ENCODE measurements at regions not wholly inside any gene's neighbourhood (a gene's known extent, or its start where the extent isn't known, plus 50 kb on each side); places are given as distances from the start of the nearest gene placed in this dataset.

GRCh38 chr7:96855139-96855538 lies 145.5 kb upstream of the SEM1 start (continued):
- TF ChIP-seq SPI1 (IDR thresholded peaks at IDR 0.05; ENCODE audit: borderline replicate concordance, insufficient read depth, low read depth, low read length) (no peak), KLF5 (IDR thresholded peaks at IDR 0.05; ENCODE audit: partially characterized antibody) (no peak), RELB (IDR thresholded peaks at IDR 0.05; ENCODE audit: low read depth) (no peak), DPF2 (IDR thresholded peaks at IDR 0.05) (no peak), IRF5 (IDR thresholded peaks at IDR 0.05; ENCODE audit: borderline replicate concordance) (no peak), ZNF207 (IDR thresholded peaks at IDR 0.05; ENCODE audit: borderline replicate concordance) (no peak), NFYA (IDR thresholded peaks at IDR 0.05; ENCODE audit: borderline replicate concordance, low read depth, low read length) (no peak), ESRRA (IDR thresholded peaks at IDR 0.05; ENCODE audit: low read length) (no peak), TCF12 (IDR thresholded peaks at IDR 0.05; ENCODE audit: low read depth, low read length) (no peak), TAF1 (IDR thresholded peaks at IDR 0.05; ENCODE audit: borderline replicate concordance, low read depth, low read length) (no peak), MEF2B (IDR thresholded peaks at IDR 0.05; ENCODE audit: partially characterized antibody, poor library complexity, severe bottlenecking) (no peak), STAT1 (conservative IDR thresholded peaks at IDR 0.05) (no peak), ZBTB40 (IDR thresholded peaks at IDR 0.05; ENCODE audit: borderline replicate concordance) (no peak), SREBF2 (IDR thresholded peaks at IDR 0.05; ENCODE audit: low read length) (no peak)

Measured in GM12878 (cell line).